Urinary bladder (tissue), 3 donors: ENCODE measurements at regions not wholly inside any gene's neighbourhood (a gene's known extent, or its start where the extent isn't known, plus 50 kb on each side); places are given as distances from the start of the nearest gene placed in this dataset.

Experiments used
- DNase-seq: peaks from one replicate; pipeline ENCODE4 v3.0.0-alpha.2; 2015; ENCODE audit errors: extremely low spot score
- H3K27ac ChIP-seq: one replicate; pipeline ENCODE4 v1.5.1; 2013; ENCODE audit warnings: low read depth, mild to moderate bottlenecking, moderate library complexity
- H3K36me3 ChIP-seq: one replicate; pipeline ENCODE4 v1.6.1; 2013; ENCODE audit warnings: mild to moderate bottlenecking, moderate library complexity; ENCODE audit not compliant: insufficient read depth
- H3K4me1 ChIP-seq: one replicate; pipeline ENCODE4 v1.6.1; 2013; ENCODE audit warnings: mild to moderate bottlenecking, moderate library complexity; ENCODE audit not compliant: insufficient read depth
- H3K4me3 ChIP-seq: one replicate; pipeline ENCODE4 v1.5.1; 2013; ENCODE audit warnings: low read depth, low read length
- WGBS: extraction: QIAGEN DNeasy Blood & Tissue Kit; methylation state at CpG from one replicate; pipeline ENCODE4 v1.1.7; 2013; 5-methylcytosine and 5-hydroxymethylcytosine counted together
- donor health status: healthy with polysubstance abuse.
- donor health status: healthy.

DNA sequence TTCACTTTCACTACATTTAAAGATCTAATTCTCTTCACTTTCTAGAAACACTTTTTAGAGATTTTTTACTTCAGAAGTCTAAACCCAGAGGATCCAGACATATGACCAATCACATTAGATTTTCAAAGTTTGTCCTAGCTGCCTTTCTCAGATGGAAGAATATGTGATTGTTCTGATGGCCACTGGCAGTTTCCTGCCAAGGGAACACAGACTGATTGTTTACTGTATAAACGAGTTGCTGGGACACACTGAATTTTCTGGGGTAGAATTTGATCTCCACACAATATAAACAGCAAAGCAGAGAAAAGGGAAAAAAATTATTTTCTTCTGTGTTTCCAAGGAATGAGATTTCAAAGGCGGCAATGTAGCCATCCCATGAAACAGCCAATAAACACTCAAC, 480.0 kb downstream of the TOX3 start:
- DNase-seq = no peak
- H3K4me1 ChIP-seq = no peaks in the 10 kb centered on the region
- H3K27ac ChIP-seq = no peak overlapping the region
- no peak overlapping the region for H3K4me3 ChIP-seq
- H3K36me3 ChIP-seq = no peaks in the 10 kb centered on the region
- WGBS = 36% methylated on average over 2 of the region's 2 CpGs

DNA sequence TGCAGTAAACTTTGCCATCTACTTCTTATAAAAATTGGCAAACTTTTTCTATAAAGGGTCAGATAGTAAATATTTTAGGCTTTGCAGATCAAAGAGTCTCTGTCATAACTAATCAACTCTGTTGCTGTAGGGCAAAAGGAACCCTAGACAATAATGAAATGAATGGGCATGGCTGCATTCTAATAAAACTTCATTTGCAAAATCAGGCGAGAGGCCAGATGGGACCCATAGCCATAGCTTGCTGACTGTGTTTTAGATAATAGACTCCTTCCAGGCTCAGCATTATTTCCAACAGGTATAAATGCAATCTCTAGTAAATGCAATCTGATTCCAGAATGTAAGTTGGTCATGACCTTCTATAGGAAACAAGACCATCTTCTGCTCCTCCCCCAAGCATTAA, 490.7 kb downstream of the TOX3 start:
- WGBS = 67% methylated on average over 1 of the region's 1 CpG
- no peak for DNase-seq
- Histone ChIP-seq H3K4me1 (no peaks in the 10 kb centered on the region), H3K27ac (no peak overlapping the region), H3K36me3 (no peaks in the 10 kb centered on the region), H3K4me3 (no peak overlapping the region)

- no peak for DNase-seq
- 58% methylated on average over 2 of the region's 2 CpGs for WGBS
Observed at GRCh38 chr16:52055381-52055780, 491.6 kb downstream of the TOX3 start.

DNA sequence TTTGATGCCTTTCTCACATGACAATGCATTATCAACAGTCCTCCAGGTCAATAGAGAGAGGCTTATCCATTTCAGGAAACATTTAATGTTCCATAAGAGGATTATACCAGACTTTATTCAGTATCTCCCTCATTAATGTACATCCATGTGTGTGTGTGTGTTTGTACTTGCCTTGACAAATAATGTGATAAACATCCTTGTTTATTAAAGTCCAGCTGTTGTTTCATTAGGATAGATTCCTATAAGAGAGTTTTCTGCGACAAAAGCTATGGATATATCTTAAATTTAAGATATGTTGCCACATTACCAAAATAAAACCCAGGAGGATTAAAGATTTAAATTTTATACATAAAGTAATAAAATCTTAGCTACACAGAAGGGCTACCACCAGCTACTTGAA, 492.6 kb downstream of the TOX3 start:
- no peak for DNase-seq
- Histone ChIP-seq H3K27ac (no peak overlapping the region), H3K4me3 (no peak overlapping the region), H3K36me3 (no peaks in the 10 kb centered on the region), H3K4me1 (no peaks in the 10 kb centered on the region)
- WGBS = 55% methylated on average over 1 of the region's 1 CpG

More at GRCh38 chr16:52055381-52055780, 491.6 kb downstream of the TOX3 start:
- Histone ChIP-seq H3K36me3 (no peaks in the 10 kb centered on the region), H3K27ac (no peak overlapping the region), H3K4me1 (no peaks in the 10 kb centered on the region), H3K4me3 (no peak overlapping the region)

DNA sequence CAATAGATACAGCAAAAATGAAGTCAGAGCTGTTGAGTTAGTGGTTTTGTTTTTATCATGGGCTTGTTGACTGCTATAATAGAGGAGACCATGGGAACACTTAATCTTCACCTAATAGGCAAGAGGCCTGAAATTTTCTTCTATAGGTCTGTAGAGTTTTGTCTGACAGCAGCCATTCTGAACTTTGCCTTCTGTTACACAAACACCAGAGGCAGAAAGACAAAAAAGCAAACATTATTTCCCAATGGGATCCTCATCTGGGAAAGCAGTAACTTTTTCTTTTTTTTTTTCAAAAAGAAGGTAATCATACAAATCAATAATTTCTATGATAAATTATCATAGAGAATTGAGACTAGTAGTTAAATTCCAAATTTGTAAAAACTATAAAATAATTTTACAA, 494.1 kb downstream of the TOX3 start:
- H3K27ac ChIP-seq = no peak overlapping the region
- no peaks in the 10 kb centered on the region for H3K36me3 ChIP-seq
- H3K4me3 ChIP-seq = no peak overlapping the region
- H3K4me1 ChIP-seq = no peaks in the 10 kb centered on the region
- DNase-seq = no peak

- no peak overlapping the region for H3K27ac ChIP-seq
- H3K4me3 ChIP-seq = no peak overlapping the region
- 90% methylated on average over 1 of the region's 1 CpG for WGBS
- no peaks in the 10 kb centered on the region for H3K36me3 ChIP-seq
- H3K4me1 ChIP-seq = no peaks in the 10 kb centered on the region
- DNase-seq = no peak
Observed at GRCh38 chr16:52051414-52052172, 495.4 kb downstream of the TOX3 start.

GRCh38 chr16:52050418-52050817, 496.5 kb downstream of the TOX3 start:
- H3K27ac ChIP-seq = no peak overlapping the region
- H3K4me1 ChIP-seq = no peaks in the 10 kb centered on the region
- no peaks in the 10 kb centered on the region for H3K36me3 ChIP-seq
- H3K4me3 ChIP-seq = no peak overlapping the region
- DNase-seq = no peak
- 69% methylated on average over 2 of the region's 2 CpGs for WGBS

GRCh38 chr16:52035436-52035835, 511.5 kb downstream of the TOX3 start:
- no peaks in the 10 kb centered on the region for H3K4me1 ChIP-seq
- no peak for DNase-seq
- WGBS = 50% methylated on average over 2 of the region's 2 CpGs
- no peak overlapping the region for H3K27ac ChIP-seq
- H3K36me3 ChIP-seq = no peaks in the 10 kb centered on the region
- no peak overlapping the region for H3K4me3 ChIP-seq

GRCh38 chr16:52034830-52035229, 512.1 kb downstream of the TOX3 start:
- Histone ChIP-seq H3K27ac (no peak overlapping the region), H3K4me3 (no peak overlapping the region), H3K36me3 (no peaks in the 10 kb centered on the region), H3K4me1 (no peaks in the 10 kb centered on the region)
- DNase-seq = no peak

GRCh38 chr16:52033992-52034391, 513.0 kb downstream of the TOX3 start:
- H3K4me1 ChIP-seq = no peaks in the 10 kb centered on the region
- DNase-seq = no peak
- H3K4me3 ChIP-seq = no peak overlapping the region
- H3K36me3 ChIP-seq = no peaks in the 10 kb centered on the region
- no peak overlapping the region for H3K27ac ChIP-seq
- 76% methylated on average over 1 of the region's 1 CpG for WGBS

DNA sequence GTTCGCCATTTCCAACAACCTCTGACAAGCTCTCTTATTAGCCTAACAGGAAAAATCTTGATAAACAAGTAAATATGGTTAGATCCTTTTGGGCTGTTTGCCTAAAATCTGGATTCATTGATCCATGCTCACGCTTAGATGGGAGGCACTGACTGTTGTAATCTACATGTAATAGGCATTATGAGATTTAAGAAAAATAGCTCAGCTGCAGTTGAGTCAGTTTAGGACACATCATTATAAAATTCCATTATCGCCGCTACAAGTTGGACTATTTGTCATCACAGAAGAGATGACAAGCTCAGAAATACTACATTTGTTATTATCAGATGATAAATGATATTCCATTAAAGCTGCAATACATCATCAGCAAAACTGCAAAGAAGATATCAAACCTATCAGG, 524.0 kb downstream of the TOX3 start:
- no peak for DNase-seq
- H3K27ac ChIP-seq = no peak overlapping the region
- no peak overlapping the region for H3K4me3 ChIP-seq
- 75% methylated on average over 4 of the region's 4 CpGs for WGBS
- no peaks in the 10 kb centered on the region for H3K4me1 ChIP-seq
- no peaks in the 10 kb centered on the region for H3K36me3 ChIP-seq

GRCh38 chr16:52022177-52022576, 524.8 kb downstream of the TOX3 start:
- H3K4me1 ChIP-seq = no peaks in the 10 kb centered on the region
- 73% methylated on average over 3 of the region's 3 CpGs for WGBS
- no peak overlapping the region for H3K27ac ChIP-seq
- no peak for DNase-seq
- H3K4me3 ChIP-seq = no peak overlapping the region
- no peaks in the 10 kb centered on the region for H3K36me3 ChIP-seq

- DNase-seq = no peak
- no peaks in the 10 kb centered on the region for H3K4me1 ChIP-seq
- WGBS = 54% methylated on average over 2 of the region's 2 CpGs
Observed at GRCh38 chr16:52016387-52016786, 530.6 kb downstream of the TOX3 start.

DNA sequence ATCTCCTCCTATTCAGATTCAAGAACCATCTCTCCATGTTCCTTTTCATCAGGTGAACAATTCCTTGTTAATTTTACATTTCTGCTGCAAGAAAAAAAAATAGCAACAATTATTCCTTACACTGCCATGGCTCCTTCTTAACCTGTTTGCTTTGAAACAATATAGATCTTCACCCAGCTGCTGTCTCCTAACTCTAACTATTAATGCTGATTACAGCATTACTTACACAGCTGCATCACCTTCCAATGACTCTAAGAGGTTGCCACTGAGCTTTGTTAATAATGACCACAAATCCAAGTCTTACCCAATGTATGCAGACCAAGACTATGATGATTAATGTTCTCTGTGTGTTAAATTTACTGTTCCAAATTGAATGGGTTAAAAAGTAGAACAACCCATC, 541.4 kb downstream of the TOX3 start:
- Histone ChIP-seq H3K4me3 (no peak overlapping the region), H3K27ac (no peak overlapping the region), H3K36me3 (no peaks in the 10 kb centered on the region), H3K4me1 (no peaks in the 10 kb centered on the region)
- no peak for DNase-seq

More at GRCh38 chr16:52016387-52016786, 530.6 kb downstream of the TOX3 start:
- H3K27ac ChIP-seq = no peak overlapping the region
- H3K36me3 ChIP-seq = no peaks in the 10 kb centered on the region
- H3K4me3 ChIP-seq = no peak overlapping the region

DNA sequence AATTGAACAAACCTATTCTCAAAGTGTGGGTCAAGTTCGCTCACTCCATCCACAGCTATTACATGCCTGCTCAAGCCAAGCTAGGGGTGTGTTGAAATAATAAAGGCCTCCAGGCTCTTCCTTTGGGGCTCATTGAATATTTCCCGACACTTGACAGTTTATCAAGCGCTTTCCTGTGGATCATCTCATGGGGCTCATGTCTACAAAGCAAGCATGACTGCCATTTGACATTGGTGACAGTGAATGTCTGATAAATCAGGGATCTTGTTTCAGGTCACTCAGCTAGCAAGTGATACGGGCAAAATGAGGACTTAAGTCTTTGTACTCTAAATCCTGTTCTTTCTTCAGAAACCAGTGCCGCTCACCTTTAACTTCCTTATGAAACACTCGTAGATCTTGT, 542.6 kb downstream of the TOX3 start:
- H3K4me1 ChIP-seq = no peaks in the 10 kb centered on the region
- no peak overlapping the region for H3K27ac ChIP-seq
- DNase-seq = no peak
- 92% methylated on average over 6 of the region's 6 CpGs for WGBS
- no peaks in the 10 kb centered on the region for H3K36me3 ChIP-seq
- no peak overlapping the region for H3K4me3 ChIP-seq
